HEK293 (cell line): ENCODE measurements at regions not wholly inside any gene's neighbourhood (a gene's known extent, or its start where the extent isn't known, plus 50 kb on each side); places are given as distances from the start of the nearest gene placed in this dataset.

Source experiments
- ZFHX2 ChIP-seq: fragments of 450-650 bp; formaldehyde crosslinking; conservative IDR thresholded peaks from 2 replicates; pipeline ENCODE4 v1.5.1; 2016; ENCODE audit warnings: missing biosample characterization, missing genetic modification characterization
- ZNF350 ChIP-seq: fragments of 450-650 bp; formaldehyde crosslinking; IDR thresholded peaks from 2 replicates; pipeline ENCODE4 v1.5.0; 2017; ENCODE audit warnings: missing biosample characterization, mild to moderate bottlenecking, missing genetic modification characterization
- TF ChIP-seq, protein P1 (sequence below): IDR thresholded peaks from 2 replicates; pipeline ENCODE4 v1.6.1; 2011; ENCODE audit warnings: mild to moderate bottlenecking, low read depth, low read length, borderline replicate concordance
- TF ChIP-seq, protein P2 (sequence below): fragments of 450-650 bp; formaldehyde crosslinking; IDR thresholded peaks from 2 replicates; pipeline ENCODE4 v1.5.1; 2016; ENCODE audit warnings: missing biosample characterization, missing genetic modification characterization
- TF ChIP-seq, protein P3 (sequence below): fragments of 450-650 bp; formaldehyde crosslinking; IDR thresholded peaks from 2 replicates; pipeline ENCODE4 v1.5.1; 2016; ENCODE audit warnings: missing biosample characterization, missing genetic modification characterization

DNA sequence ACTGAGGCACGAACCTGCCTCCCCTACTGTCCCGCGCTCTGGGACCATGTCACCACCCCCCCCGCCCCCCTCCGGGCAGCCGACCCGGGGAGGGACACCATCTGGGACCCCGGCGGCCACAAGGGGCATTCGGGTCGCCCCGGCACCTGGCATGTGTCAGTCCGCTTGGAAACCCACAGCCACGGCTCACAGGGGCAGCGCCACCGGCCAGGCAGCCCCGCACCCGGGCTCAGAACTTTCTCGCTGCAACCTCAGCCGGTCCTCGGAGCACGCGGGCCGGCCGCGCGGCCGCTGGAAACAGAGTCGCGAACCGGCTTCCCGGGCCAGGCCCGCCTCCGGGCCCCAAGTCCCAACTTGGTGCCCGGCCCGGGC is 159.9 kb upstream of the GRK3 start:
- TF ChIP-seq ZNF350 = no peak
- TF ChIP-seq, protein P1, sequence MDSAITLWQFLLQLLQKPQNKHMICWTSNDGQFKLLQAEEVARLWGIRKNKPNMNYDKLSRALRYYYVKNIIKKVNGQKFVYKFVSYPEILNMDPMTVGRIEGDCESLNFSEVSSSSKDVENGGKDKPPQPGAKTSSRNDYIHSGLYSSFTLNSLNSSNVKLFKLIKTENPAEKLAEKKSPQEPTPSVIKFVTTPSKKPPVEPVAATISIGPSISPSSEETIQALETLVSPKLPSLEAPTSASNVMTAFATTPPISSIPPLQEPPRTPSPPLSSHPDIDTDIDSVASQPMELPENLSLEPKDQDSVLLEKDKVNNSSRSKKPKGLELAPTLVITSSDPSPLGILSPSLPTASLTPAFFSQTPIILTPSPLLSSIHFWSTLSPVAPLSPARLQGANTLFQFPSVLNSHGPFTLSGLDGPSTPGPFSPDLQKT = no peak
- TF ChIP-seq, protein P2, sequence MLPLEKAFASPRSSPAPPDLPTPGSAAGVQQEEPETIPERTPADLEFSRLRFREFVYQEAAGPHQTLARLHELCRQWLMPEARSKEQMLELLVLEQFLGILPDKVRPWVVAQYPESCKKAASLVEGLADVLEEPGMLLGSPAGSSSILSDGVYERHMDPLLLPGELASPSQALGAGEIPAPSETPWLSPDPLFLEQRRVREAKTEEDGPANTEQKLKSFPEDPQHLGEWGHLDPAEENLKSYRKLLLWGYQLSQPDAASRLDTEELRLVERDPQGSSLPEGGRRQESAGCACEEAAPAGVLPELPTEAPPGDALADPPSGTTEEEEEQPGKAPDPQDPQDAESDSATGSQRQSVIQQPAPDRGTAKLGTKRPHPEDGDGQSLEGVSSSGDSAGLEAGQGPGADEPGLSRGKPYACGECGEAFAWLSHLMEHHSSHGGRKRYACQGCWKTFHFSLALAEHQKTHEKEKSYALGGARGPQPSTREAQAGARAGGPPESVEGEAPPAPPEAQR (tag by site-specific recombination) = no peak
- TF ChIP-seq, protein P3, sequence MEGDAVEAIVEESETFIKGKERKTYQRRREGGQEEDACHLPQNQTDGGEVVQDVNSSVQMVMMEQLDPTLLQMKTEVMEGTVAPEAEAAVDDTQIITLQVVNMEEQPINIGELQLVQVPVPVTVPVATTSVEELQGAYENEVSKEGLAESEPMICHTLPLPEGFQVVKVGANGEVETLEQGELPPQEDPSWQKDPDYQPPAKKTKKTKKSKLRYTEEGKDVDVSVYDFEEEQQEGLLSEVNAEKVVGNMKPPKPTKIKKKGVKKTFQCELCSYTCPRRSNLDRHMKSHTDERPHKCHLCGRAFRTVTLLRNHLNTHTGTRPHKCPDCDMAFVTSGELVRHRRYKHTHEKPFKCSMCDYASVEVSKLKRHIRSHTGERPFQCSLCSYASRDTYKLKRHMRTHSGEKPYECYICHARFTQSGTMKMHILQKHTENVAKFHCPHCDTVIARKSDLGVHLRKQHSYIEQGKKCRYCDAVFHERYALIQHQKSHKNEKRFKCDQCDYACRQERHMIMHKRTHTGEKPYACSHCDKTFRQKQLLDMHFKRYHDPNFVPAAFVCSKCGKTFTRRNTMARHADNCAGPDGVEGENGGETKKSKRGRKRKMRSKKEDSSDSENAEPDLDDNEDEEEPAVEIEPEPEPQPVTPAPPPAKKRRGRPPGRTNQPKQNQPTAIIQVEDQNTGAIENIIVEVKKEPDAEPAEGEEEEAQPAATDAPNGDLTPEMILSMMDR (tag by site-specific recombination) = peak; percentile 9; the same call in 1 of the 2 replicates
- TF ChIP-seq ZFHX2 (tag by site-specific recombination) = no peak
